ENCODE measurements at regions not wholly inside any gene's neighbourhood (a gene's known extent, or its start where the extent isn't known, plus 50 kb on each side); places are given as distances from the start of the nearest gene placed in this dataset.

DNA sequence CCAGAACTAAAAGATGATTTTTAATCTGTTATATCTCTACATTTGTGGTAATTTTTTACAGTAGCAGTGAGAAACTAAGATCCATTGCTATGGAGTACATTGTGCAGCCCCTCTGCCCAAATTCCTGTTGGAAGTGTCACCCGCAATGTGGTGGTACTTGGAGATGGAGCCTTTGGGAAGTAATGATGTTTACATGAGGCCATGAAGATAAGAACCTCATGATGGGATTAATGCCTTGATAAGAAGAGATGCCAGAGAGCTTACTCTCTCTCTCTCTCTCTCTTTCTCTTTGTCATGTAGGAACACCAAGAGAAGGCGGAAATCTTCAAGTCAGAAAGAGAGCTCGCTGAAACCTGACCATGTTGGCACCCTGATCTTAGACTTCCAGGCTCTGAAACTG is 535.4 kb downstream of the PID1 start:
- Histone ChIP-seq H3K4me3 (replicated peaks in 1 of 3) (no peak overlapping the region), H3K4me1 (no peaks in the 10 kb centered on the region), H3K9me3 (no peaks in the 10 kb centered on the region), H3K36me3 (no peaks in the 10 kb centered on the region), H3K27ac (no peak overlapping the region), H3K27me3 (no peaks in the 10 kb centered on the region)
- TF ChIP-seq CTCF (IDR thresholded peaks at IDR 0.05) (no peak), POLR2A (IDR thresholded peaks at IDR 0.05) (no peak)
- DNase-seq, result no peak
- intact Hi-C loops (cut with DNase I), result no loop called here
- 85 to 89% methylated on average over 3 of the region's 3 CpGs for WGBS, 2 donors

DNA sequence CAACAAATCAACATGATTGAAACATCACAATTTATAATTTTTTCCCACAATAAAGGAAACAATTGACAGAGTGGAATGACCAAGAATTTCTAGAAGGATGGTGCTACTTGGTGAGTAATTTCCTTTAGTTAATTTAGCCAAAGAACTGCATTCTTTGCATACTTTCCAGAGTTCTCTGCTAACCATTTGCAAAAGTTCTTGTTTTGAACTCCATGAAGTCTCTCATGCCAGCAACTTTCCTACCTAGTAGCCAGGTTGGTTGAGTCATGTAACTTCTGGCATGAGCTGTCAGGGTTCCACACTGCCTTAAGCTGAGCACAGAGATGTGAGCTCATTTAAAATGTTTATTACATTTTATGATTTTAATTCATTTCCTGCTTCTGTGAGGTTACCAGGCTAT is 539.6 kb downstream of the PID1 start:
- intact Hi-C loops (cut with DNase I), result no loop called here
- Histone ChIP-seq H3K27me3 (no peaks in the 10 kb centered on the region), H3K27ac (no peak overlapping the region), H3K4me3 (replicated peaks in 1 of 3) (no peak overlapping the region), H3K9me3 (no peaks in the 10 kb centered on the region), H3K36me3 (no peaks in the 10 kb centered on the region), H3K4me1 (no peaks in the 10 kb centered on the region)
- DNase-seq, result no peak
- no peak for TF ChIP-seq CTCF (IDR thresholded peaks at IDR 0.05)
- TF ChIP-seq POLR2A (IDR thresholded peaks at IDR 0.05), result no peak

DNA sequence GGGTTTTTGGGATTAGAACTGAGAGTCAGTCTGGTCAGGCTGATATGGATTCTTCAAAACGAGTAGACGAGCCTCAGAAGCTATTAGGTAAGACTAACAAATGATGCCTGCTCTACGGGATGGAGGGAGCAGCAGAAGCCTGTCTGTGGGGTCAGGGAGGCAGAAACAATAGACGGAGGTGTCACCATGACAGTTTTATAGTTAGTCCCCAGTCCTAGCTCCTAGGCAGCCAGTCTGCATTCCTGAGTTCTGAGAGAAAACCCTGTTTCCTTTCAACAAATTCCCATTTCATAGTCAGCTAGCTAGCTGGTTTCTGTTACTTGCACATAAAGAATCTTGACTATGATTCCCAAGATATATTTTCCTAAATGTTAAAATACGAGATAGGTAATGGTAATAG is 542.1 kb downstream of the PID1 start:
- Histone ChIP-seq H3K27me3 (no peaks in the 10 kb centered on the region), H3K36me3 (no peaks in the 10 kb centered on the region), H3K27ac (no peak overlapping the region), H3K4me1 (no peaks in the 10 kb centered on the region), H3K4me3 (replicated peaks in 1 of 3) (no peak overlapping the region), H3K9me3 (no peaks in the 10 kb centered on the region)
- WGBS, 2 donors, result 53 to 61% methylated on average over 5 of the region's 5 CpGs
- intact Hi-C loops (cut with DNase I), result no loop called here
- TF ChIP-seq CTCF (IDR thresholded peaks at IDR 0.05) (no peak), POLR2A (IDR thresholded peaks at IDR 0.05) (no peak)
- DNase-seq, result no peak

DNA sequence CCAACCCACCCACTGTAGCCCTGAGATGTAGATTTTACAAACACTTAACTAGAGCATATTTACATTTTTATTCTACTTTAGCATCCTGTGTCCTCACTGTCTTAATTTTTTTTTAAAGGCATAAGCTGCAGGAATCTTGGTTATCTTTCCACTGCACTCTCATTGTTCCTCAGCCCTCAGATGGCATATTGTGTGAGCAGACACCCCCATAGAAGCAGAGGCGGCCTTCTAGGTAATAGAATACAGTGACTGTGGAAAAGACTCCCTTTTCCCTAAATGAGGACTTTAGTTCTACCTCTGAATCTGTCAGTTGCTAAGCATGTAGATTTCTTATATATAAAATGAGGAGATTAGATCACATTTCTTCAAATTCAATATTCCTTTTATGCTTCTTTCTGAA is 543.5 kb upstream of the SPHKAP start:
- DNase-seq, result no peak
- Histone ChIP-seq H3K36me3 (no peaks in the 10 kb centered on the region), H3K4me3 (replicated peaks in 1 of 3) (no peak overlapping the region), H3K9me3 (no peaks in the 10 kb centered on the region), H3K4me1 (no peaks in the 10 kb centered on the region), H3K27ac (no peak overlapping the region), H3K27me3 (no peaks in the 10 kb centered on the region)
- intact Hi-C loops (cut with DNase I), result no loop called here
- no peak for TF ChIP-seq POLR2A (IDR thresholded peaks at IDR 0.05)
- TF ChIP-seq CTCF (IDR thresholded peaks at IDR 0.05), result no peak
- WGBS, 2 donors, result 79 to 93% methylated on average over 1 of the region's 1 CpG

DNA sequence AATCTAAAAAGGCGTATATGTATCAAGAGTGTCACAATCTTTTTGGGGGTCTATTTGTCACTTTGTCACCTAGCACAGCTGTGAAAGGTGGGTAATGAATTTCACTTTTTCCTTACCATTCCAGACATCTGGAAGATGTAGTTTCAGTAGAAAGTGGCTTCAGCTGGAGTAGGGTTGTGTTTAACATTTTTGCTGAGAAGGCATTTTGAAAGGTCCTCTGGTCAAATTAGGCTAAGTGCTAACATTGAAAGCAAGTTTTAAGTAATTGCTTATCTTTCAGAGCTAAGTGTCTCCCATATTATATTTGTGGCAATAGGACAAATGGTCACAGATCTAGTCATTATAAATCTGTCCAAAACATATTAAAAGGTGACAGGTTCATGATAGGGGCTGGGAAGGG is 542.1 kb upstream of the SPHKAP start:
- no peaks in the 10 kb centered on the region for H3K4me1 ChIP-seq
- H3K36me3 ChIP-seq, result no peaks in the 10 kb centered on the region
- H3K9me3 ChIP-seq, result no peaks in the 10 kb centered on the region
- H3K27ac ChIP-seq, result no peak overlapping the region
- TF ChIP-seq CTCF (IDR thresholded peaks at IDR 0.05) (no peak), POLR2A (IDR thresholded peaks at IDR 0.05) (no peak)
- 76 to 95% methylated on average over 1 of the region's 1 CpG for WGBS, 2 donors
- H3K4me3 ChIP-seq (replicated peaks in 1 of 3), result no peak overlapping the region
- intact Hi-C loops (cut with DNase I), result no loop called here
- DNase-seq, result no peak
- no peaks in the 10 kb centered on the region for H3K27me3 ChIP-seq

Measured in thyroid gland (tissue), 4 donors.